HepG2 (cell line): ENCODE measurements at regions not wholly inside any gene's neighbourhood (a gene's known extent, or its start where the extent isn't known, plus 50 kb on each side); places are given as distances from the start of the nearest gene placed in this dataset.

Experiments used
- ATAC-seq: fragments of 200-7000 bp; cut with Tn5 transposase; 3 replicates; pipeline ENCODE4 v1.9.1; 2020; ENCODE audit warnings: mild to moderate bottlenecking, moderate library complexity
- BruUV-seq: library from RNA; stranded (reverse); fragments of 400-500 nt; replicated peaks from 2 replicates; lab custom pipeline; 2021; lab: Mats Ljungman, UMichigan
- CTCF ChIA-PET: fragments of 300-600 bp; formaldehyde crosslinking; extraction: SDS; loops from one replicate; lab custom pipeline; 2021; ENCODE audit warnings: low total read pairs, inconsistent platforms, low intra/inter-chr PET ratio; lab: Yijun Ruan, JAX
- POLR2A ChIA-PET: fragments of 350-600 bp; sonication (Branson Sonifier 250); formaldehyde crosslinking; loops from one replicate; lab custom pipeline; 2020; ENCODE audit warnings: antibody characterized with exemption, inconsistent platforms; lab: Yijun Ruan, JAX
- DNase-seq: peaks from one replicate; pipeline ENCODE4 v3.0.0-alpha.2; 2015; ENCODE audit warnings: low spot score
- FAIRE-seq: peaks from 3 replicates; lab custom pipeline; 2011; peaks lifted over from hg19 to GRCh38; lab: Jason Lieb, UNC
- H2AFZ ChIP-seq: one replicate; pipeline ENCODE4 v1.6.1; 2011; ENCODE audit warnings: low read length, inconsistent platforms
- H3K27ac ChIP-seq: fragments of 300-600 bp; 3 replicates; pipeline ENCODE4 v1.8.0; 2011; ENCODE audit warnings: mixed run types, mild to moderate bottlenecking, mixed read lengths, low read length, inconsistent platforms; ENCODE audit not compliant: insufficient read depth; ENCODE audit errors: extremely low read length
- H3K27me3 ChIP-seq, 2 experiments: fragments of 200-600 bp in 1 of 2; 2 replicates in 1 of 2; 3 replicates in 1 of 2; pipeline versions ENCODE4 v1.6.0 to v1.8.0; 2011; ENCODE audit warnings: low read length in 2 of 2, mild to moderate bottlenecking in 2 of 2, moderate library complexity in 2 of 2, inconsistent platforms in 1 of 2; ENCODE audit not compliant: insufficient read depth in 2 of 2, control insufficient read depth in 1 of 2
- H3K36me3 ChIP-seq, 2 experiments: fragments of 200-600 bp in 1 of 2; replicated peaks in 1 of 2; 2 replicates in 1 of 2; 3 replicates in 1 of 2; pipeline versions ENCODE4 v1.5.1 to v1.8.0; 2011; ENCODE audit warnings: low read length in 2 of 2, inconsistent platforms in 1 of 2; ENCODE audit not compliant: insufficient read depth in 2 of 2, control insufficient read depth in 1 of 2
- H3K4me1 ChIP-seq: 2 replicates; pipeline ENCODE4 v1.5.1; 2012; ENCODE audit warnings: low read length, inconsistent platforms; ENCODE audit not compliant: insufficient read depth
- H3K4me2 ChIP-seq: 2 replicates; pipeline ENCODE4 v1.6.0; 2011; ENCODE audit warnings: low read depth, low read length, inconsistent platforms
- H3K4me3 ChIP-seq, 3 experiments: fragments of 200-600 bp in 1 of 3; sonication (generic), shearing (Covaris generic) in 1 of 3; replicated peaks in 1 of 3; 2 replicates each; pipeline ENCODE4 v1.5.1; 2011 to 2016; ENCODE audit warnings: low read length in 3 of 3, inconsistent platforms in 2 of 3, low read depth in 2 of 3, mild to moderate bottlenecking in 2 of 3, control low read depth in 1 of 3, mixed read lengths in 1 of 3; ENCODE audit not compliant: insufficient read depth in 1 of 3
- H3K79me2 ChIP-seq: one replicate; pipeline ENCODE4 v1.6.1; 2011; ENCODE audit warnings: low read length, inconsistent platforms; ENCODE audit not compliant: insufficient read depth
- H3K9ac ChIP-seq: 2 replicates; pipeline ENCODE4 v1.6.0; 2011; ENCODE audit warnings: mild to moderate bottlenecking, low read depth, low read length, inconsistent platforms; ENCODE audit not compliant: insufficient read depth
- H3K9me3 ChIP-seq: 2 replicates; pipeline ENCODE4 v1.5.1; 2012; ENCODE audit warnings: mild to moderate bottlenecking, low read length
- H4K20me1 ChIP-seq: 2 replicates; pipeline ENCODE4 v1.6.0; 2011; ENCODE audit warnings: inconsistent platforms, mild to moderate bottlenecking, low read length, moderate library complexity; ENCODE audit not compliant: insufficient read depth
- GPN1 ChIP-seq: sonication (generic); formaldehyde crosslinking; IDR thresholded peaks from 2 replicates; pipeline ENCODE4 v1.5.1; 2020; ENCODE audit warnings: missing genetic modification reagents, borderline replicate concordance
- HNRNPL ChIP-seq: fragments of 200-400 bp; formaldehyde crosslinking; IDR thresholded peaks from 2 replicates; pipeline ENCODE4 v1.6.1; 2017; ENCODE audit warnings: mild to moderate bottlenecking, low read depth, low read length
- NFE2L1 ChIP-seq: sonication (generic); formaldehyde crosslinking; IDR thresholded peaks from 2 replicates; pipeline ENCODE4 v1.4.0; 2020; ENCODE audit warnings: missing genetic modification reagents, mild to moderate bottlenecking, borderline replicate concordance
- SATB2 ChIP-seq: sonication (generic); formaldehyde crosslinking; IDR thresholded peaks from 2 replicates; pipeline ENCODE4 v1.5.0; 2020; ENCODE audit warnings: missing genetic modification reagents
- TFDP2 ChIP-seq: sonication (generic); formaldehyde crosslinking; IDR thresholded peaks from 2 replicates; pipeline ENCODE4 v1.4.0; 2020; ENCODE audit warnings: missing genetic modification reagents
- ZNF496 ChIP-seq: sonication (generic); formaldehyde crosslinking; IDR thresholded peaks from 2 replicates; pipeline ENCODE4 v1.8.1; 2023; ENCODE audit warnings: mild to moderate bottlenecking, moderate library complexity, missing genetic modification reagents; ENCODE audit not compliant: insufficient replicate concordance
- WGBS: methylation state at CpG from one replicate; pipeline ENCODE4 v1.1.6; 2017; ENCODE audit warnings: low lambda C conversion rate; 5-methylcytosine and 5-hydroxymethylcytosine counted together
- in situ Hi-C: cut with HindIII; loops from 2 replicates; pipeline ENCODE4 v1.10.0; 2017; ENCODE audit warnings: low pct_unique_long_range_greater_than_20kb; ENCODE audit not compliant: extremely low pct_ligation_motif_present
- intact Hi-C: fragments of 100-400 bp; cut with micrococcal nuclease; formaldehyde crosslinking; loops from one replicate; pipeline ENCODE4 v1.10.0; 2022; ENCODE audit not compliant: unreplicated experiment
- TF ChIP-seq, protein P1 (sequence below): sonication (generic); formaldehyde crosslinking; IDR thresholded peaks from 2 replicates; pipeline ENCODE4 v1.4.0; 2020; ENCODE audit warnings: missing genetic modification reagents

- TF ChIP-seq TFDP2 (CRISPR knock-in tag) (no peak), GPN1 (no peak)
These were observed 297.6 kb downstream of the RPLP1 start (continued) for GRCh38 chr15:69750253-69750652.

GRCh38 chr15:69751147-69751546 lies 298.5 kb downstream of the RPLP1 start:
- no peak for ATAC-seq
- Histone ChIP-seq H3K79me2 (no peaks in the 10 kb centered on the region), H3K4me3 (no peak overlapping the region), H3K4me1 (0 out of 2 replicates have a peak, but pooled peaks cover 8% of the 10 kb centered on the region), H3K4me2 (no peak overlapping the region), H4K20me1 (no peaks in the 10 kb centered on the region), H3K27me3 (peaks cover 0 to 31% of the 10 kb centered on the region in 2 experiments; a peak in 4 of 5 replicates), H3K9me3 (0 out of 2 replicates have a peak, but pooled peaks cover 10% of the 10 kb centered on the region), H3K27ac (no peak overlapping the region), H3K9ac (no peak overlapping the region), H3K36me3 (no peaks in the 10 kb centered on the region), H2AFZ (no peak overlapping the region)
- CTCF ChIA-PET: no interaction called here
- WGBS: 0% methylated on average over 2 of the region's 2 CpGs
- TF ChIP-seq ZNF496 (CRISPR knock-in tag) (no peak), HNRNPL (no peak), NFE2L1 (CRISPR knock-in tag) (no peak), SATB2 (no peak)
- TF ChIP-seq, protein P1, sequence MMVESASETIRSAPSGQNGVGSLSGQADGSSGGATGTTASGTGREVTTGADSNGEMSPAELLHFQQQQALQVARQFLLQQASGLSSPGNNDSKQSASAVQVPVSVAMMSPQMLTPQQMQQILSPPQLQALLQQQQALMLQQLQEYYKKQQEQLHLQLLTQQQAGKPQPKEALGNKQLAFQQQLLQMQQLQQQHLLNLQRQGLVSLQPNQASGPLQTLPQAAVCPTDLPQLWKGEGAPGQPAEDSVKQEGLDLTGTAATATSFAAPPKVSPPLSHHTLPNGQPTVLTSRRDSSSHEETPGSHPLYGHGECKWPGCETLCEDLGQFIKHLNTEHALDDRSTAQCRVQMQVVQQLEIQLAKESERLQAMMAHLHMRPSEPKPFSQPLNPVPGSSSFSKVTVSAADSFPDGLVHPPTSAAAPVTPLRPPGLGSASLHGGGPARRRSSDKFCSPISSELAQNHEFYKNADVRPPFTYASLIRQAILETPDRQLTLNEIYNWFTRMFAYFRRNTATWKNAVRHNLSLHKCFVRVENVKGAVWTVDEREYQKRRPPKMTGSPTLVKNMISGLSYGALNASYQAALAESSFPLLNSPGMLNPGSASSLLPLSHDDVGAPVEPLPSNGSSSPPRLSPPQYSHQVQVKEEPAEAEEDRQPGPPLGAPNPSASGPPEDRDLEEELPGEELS (CRISPR knock-in tag): no peak
- no peak for DNase-seq
- no TSS peak for BruUV-seq
- intact Hi-C loops (no loop called here), in situ Hi-C loops (no loop called here)
- POLR2A ChIA-PET: no interaction called here
- FAIRE-seq: no peak
